GM18508 (cell line): ENCODE measurements at regions not wholly inside any gene's neighbourhood (a gene's known extent, or its start where the extent isn't known, plus 50 kb on each side); places are given as distances from the start of the nearest gene placed in this dataset.

Experiments
- ATAC-seq: cut with Tn5 transposase; IDR thresholded peaks from one replicate; pipeline ENCODE4 v1.9.1; 2021; ENCODE audit warnings: moderate number of reproducible peaks; ENCODE audit not compliant: insufficient read depth, unreplicated experiment

DNA sequence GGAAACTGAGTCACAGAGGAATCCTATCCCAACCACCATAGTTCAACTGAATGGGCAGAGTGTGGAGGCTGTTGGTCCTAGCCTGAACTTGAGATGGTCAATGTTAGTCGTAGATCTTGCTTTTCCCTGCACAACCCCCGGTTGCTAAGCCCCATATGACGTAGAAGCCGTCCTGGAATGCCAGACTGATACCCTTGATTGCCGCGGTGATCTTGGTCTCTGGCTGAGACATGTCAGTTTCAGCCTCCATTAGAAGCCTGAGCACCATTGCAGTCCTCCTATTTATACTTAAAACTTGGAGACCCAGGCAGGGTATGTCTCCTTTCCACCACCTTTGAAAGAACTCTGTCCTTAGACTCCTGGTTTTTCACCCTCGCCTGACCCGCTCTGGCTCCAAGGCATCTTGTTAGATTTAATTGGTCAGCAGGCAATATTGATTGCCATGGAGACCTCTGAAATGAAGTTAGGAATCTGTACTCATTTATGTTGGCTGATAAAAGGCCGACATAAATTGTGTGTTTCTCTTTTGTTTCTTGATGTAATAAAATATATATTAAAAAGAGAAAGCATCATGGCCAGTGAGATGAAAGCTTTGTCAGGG lies 53.4 kb downstream of the RPLP1 start:
- ATAC-seq, result no peak

- no peak for ATAC-seq
Measured at GRCh38 chr15:69508659-69509058, 56.0 kb downstream of the RPLP1 start.

DNA sequence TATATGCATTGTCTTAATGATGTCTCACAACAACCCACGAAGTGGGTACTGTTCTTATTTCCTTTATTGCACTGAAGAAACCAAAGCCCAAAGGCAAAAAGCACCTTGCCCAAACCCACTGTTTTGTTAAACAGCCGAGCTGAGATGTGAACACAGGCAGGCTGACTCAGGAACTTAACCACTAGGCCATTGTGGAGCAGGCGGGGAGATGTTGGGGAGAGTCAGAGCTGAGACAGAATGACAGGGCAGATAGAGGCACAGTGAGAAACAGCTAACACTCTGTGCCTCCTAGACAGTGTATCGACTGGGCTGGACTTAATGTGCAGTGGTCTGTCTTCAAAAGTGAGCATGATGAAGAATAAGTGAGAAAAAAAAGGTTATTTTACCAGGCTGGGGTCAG lies 56.5 kb downstream of the RPLP1 start:
- no peak for ATAC-seq

DNA sequence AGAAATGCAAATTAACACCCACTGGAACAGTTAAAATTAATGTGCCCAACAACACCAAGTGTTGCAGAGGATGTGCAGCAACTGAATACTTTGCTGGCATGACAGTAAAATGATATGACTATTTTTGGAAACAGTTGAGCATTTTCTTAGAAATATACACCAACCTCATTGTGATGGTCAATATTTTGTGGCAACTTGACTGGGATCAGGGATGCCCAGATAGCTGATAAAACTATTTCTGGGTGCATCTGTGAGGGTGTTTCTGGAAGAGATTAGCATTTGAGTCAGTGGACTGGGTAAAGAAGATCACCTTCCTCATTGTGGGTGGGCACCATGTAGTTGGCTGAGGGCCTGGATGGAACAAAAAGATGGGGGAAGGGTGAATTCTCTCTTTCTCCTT lies 57.9 kb downstream of the RPLP1 start:
- no peak for ATAC-seq

- no peak for ATAC-seq
Measured at GRCh38 chr15:69511015-69511414, 58.4 kb downstream of the RPLP1 start.

- no peak for ATAC-seq
Measured at GRCh38 chr15:69511716-69512340, 59.2 kb downstream of the RPLP1 start.

- no peak for ATAC-seq
Measured at GRCh38 chr15:69513450-69513960, 60.9 kb downstream of the RPLP1 start.

DNA sequence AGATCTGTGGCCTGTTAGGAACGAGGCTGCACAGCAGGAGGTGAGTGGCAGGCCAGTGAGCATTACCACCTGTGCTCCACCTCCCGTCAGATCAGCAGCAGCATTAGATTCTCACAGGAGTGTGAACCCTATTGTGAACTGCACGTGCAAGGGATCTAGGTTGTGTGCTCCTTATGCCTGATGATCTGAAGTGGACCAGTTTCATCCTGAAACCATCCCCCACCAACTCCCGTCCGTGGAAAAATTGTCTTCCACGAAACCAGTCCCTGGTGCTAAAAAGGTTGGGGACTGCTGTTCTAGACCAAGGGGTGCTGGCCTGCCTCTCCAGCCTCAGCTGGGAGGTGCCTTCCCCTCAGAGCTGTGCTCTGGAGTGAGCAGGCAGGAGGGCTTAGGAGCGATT lies 61.4 kb downstream of the RPLP1 start:
- ATAC-seq, result no peak

GRCh38 chr15:69515508-69515907 lies 62.9 kb downstream of the RPLP1 start:
- no peak for ATAC-seq

GRCh38 chr15:69515926-69516325 lies 63.3 kb downstream of the RPLP1 start:
- ATAC-seq, result no peak

DNA sequence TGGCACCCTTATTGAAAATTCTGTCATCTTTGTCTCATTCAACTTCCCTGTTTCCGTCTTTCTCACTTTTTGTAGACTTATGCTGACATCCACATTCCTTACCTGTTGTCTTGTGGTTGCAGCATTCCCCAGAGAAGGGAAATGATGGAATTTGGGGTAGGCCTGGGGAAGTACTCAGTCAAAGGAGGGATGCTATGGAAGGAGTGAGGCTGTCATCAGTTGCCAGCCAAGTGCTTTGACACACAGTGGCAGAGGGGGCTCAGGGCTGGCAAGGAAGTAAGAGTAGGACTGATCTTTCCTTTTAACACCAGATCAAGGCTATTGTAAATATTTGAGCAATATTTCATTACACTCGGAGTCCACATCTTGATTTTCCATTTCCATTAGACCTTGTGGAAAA lies 64.4 kb downstream of the RPLP1 start:
- ATAC-seq, result no peak

GRCh38 chr15:69518806-69519205 lies 66.2 kb downstream of the RPLP1 start:
- no peak for ATAC-seq

DNA sequence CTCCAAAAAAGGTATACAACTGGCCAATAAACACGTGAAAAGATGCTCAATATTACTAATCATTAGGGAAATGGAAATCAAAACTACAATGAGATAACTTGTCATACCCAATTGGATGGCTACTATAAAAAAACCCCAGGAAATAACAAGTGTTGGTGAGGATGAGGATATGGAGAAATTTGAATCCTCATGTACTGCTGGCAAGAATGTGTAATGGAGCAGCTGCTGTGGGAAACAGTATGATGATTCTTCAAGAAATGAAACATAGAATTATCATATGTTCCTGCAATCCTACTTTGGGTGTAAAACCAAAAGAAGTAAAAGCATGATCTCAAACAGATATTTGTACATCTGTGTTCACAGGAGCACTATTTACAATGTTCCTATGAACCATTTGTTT lies 67.4 kb downstream of the RPLP1 start:
- ATAC-seq, result no peak

GRCh38 chr15:69522361-69522760 lies 69.7 kb downstream of the RPLP1 start:
- no peak for ATAC-seq

DNA sequence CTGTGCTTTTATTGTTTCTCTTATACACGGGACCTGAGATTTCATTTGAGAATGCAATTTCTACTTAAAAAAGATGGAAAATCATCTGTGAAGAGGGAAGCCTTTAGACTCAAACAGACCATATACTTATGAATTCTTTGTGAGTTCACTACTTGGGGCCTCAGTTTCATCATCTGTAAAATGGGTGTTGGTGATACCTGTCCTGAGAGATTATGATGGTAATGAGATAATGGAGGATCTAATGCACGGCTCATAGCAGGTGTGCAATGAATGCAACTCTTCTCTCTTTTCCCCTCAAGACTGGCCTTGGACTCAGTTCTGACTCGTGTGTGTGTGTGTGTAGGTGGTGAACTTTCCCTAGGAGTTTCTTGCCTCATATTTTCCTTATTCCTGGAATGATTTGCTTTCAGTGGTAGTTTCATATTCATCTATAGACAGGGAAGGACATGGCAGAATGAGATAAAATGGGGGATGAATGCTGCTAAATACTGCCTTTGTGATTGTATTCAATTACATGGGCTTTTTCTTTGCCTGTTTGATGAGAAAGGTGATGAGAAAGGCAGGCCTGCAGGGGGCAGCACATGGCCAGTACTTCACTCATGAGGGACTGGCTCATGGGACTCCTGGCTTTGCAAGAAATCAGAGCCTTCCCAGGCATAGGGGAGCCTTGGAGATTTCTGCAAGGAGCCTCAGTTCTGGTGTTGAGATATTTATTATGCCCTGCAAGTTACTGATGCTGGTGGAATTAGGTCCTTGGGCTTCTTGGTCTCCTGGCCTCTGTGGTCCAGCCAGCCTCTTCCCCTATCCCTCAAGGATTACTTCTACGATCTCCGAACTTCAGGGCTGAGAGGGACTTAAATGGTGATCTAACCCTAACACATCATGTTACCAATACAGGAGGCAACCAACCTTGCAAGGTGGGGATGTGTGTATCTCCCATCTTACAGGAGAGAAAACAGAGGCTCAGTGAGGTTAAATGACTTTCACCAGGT lies 70.7 kb downstream of the RPLP1 start:
- no peak for ATAC-seq

DNA sequence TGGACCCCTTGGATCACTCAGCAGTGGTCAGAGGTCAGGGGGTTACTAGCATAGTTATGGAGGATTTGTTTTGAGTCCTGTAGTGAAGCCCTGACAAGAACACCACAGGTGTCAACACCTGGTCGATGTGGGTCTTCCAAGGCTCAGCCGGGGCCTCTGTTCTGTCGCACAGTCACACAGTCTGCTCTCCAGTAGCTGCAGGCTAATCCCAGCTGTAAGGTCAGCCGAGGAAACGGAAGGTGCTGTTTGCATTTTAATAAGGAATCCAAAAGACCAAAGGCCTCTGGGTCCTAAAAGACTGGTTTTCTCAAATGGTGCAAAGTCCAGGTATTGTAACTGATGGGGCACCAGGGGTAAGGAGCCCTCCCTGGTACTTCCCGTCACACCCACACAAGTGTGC lies 71.7 kb downstream of the RPLP1 start:
- ATAC-seq, result no peak

DNA sequence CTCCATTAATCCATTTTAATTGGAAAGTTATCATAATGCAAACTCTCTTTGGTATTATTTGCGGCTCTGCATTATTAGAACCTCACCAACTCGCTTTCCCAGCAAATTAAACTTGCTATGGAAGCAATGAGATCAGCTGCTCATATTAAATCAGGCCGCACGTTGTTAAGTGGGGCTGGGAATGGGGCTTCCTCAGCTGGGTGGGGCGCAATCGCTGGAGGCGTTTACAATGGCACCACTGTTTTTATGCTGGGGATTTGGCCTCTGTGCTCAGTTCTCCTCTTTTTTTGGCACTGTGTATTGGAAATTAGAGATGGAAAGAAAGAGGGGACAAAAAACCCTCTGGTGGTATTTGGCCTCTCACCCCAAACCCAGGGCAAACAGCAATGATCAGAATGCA lies 72.2 kb downstream of the RPLP1 start:
- ATAC-seq, result no peak

GRCh38 chr15:69525543-69525942 lies 72.9 kb downstream of the RPLP1 start:
- ATAC-seq, result no peak

- no peak for ATAC-seq
Measured at GRCh38 chr15:69526081-69527061, 73.8 kb downstream of the RPLP1 start.

DNA sequence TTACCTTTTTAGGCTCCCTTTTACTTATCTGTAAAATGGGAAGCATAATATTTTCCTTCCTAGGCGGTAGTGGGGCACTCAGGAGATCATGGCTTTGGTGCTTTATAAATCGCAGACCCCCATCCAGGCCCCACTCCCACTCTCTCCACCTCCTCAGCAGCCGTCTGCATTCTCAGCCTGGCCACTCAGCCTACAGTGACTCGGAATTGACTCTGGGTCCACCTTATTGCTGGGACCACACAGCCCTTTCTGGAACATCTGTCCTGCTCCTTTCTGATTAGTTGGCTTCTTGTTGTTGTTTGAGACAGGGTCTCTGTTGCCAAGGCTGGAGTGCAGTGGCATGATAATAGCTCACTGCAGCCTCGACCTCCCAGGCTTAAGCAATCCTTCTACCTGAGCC lies 76.5 kb downstream of the RPLP1 start:
- no peak for ATAC-seq
